Type B pancreatic cell (in vitro differentiated cells): ENCODE measurements at regions not wholly inside any gene's neighbourhood (a gene's known extent, or its start where the extent isn't known, plus 50 kb on each side); places are given as distances from the start of the nearest gene placed in this dataset.

Source experiments
- DNase-seq: peaks from one replicate; pipeline ENCODE4 v3.0.0; 2021; ENCODE audit warnings: mixed read lengths; ENCODE audit not compliant: unreplicated experiment; ENCODE audit errors: extremely low spot score
- H3K27ac Mint-ChIP-seq: 2 replicates; pipeline ENCODE4 v1.8.0; 2021; ENCODE audit warnings: mild to moderate bottlenecking, mixed read lengths
- H3K27me3 Mint-ChIP-seq: 2 replicates; pipeline ENCODE4 v1.8.0; 2021; ENCODE audit warnings: mixed read lengths
- H3K36me3 Mint-ChIP-seq: 2 replicates; pipeline ENCODE4 v1.8.0; 2021; ENCODE audit warnings: mixed read lengths
- H3K4me1 Mint-ChIP-seq: one replicate; pipeline ENCODE4 v1.8.0; 2021; ENCODE audit warnings: mixed read lengths; ENCODE audit not compliant: unreplicated experiment
- H3K4me3 Mint-ChIP-seq: 2 replicates; pipeline ENCODE4 v1.8.0; 2021; ENCODE audit warnings: mild to moderate bottlenecking, mixed read lengths
- H3K9me3 Mint-ChIP-seq: 2 replicates; pipeline ENCODE4 v1.8.0; 2021; ENCODE audit warnings: mixed read lengths
- CTCF ChIP-seq: fragments of 200-600 bp; sonication (generic); conservative IDR thresholded peaks from 2 replicates; pipeline ENCODE4 v1.5.0; 2021; ENCODE audit warnings: antibody characterized with exemption, mild to moderate bottlenecking

GRCh38 chr3:30473374-30474051, 132.9 kb upstream of the TGFBR2 start:
- Mint-ChIP-seq H3K36me3 (no peaks in the 10 kb centered on the region), H3K4me3 (no peak overlapping the region), H3K9me3 (peaks cover 11% of the 10 kb centered on the region), H3K4me1 (no peaks in the 10 kb centered on the region), H3K27me3 (no peaks in the 10 kb centered on the region), H3K27ac (no peak overlapping the region)
- TF ChIP-seq CTCF: no peak
- no peak for DNase-seq

- H3K27ac Mint-ChIP-seq: no peak overlapping the region
These were observed 132.0 kb upstream of the TGFBR2 start for GRCh38 chr3:30474371-30474770.

GRCh38 chr3:30475038-30475808, 131.2 kb upstream of the TGFBR2 start:
- Mint-ChIP-seq H3K9me3 (peaks cover 11% of the 10 kb centered on the region), H3K4me3 (no peak overlapping the region)

More at GRCh38 chr3:30474371-30474770, 132.0 kb upstream of the TGFBR2 start:
- Mint-ChIP-seq H3K36me3 (no peaks in the 10 kb centered on the region), H3K27me3 (no peaks in the 10 kb centered on the region), H3K4me1 (no peaks in the 10 kb centered on the region), H3K9me3 (peaks cover 11% of the 10 kb centered on the region), H3K4me3 (no peak overlapping the region)
- DNase-seq: no peak
- TF ChIP-seq CTCF: no peak

GRCh38 chr3:30475809-30476178, 130.6 kb upstream of the TGFBR2 start:
- Mint-ChIP-seq H3K27ac (no peak overlapping the region), H3K4me3 (no peak overlapping the region), H3K9me3 (peaks cover 11% of the 10 kb centered on the region), H3K27me3 (no peaks in the 10 kb centered on the region), H3K36me3 (no peaks in the 10 kb centered on the region), H3K4me1 (no peaks in the 10 kb centered on the region)
- TF ChIP-seq CTCF: no peak
- no peak for DNase-seq

More at GRCh38 chr3:30475038-30475808, 131.2 kb upstream of the TGFBR2 start:
- no peak overlapping the region for H3K27ac Mint-ChIP-seq
- TF ChIP-seq CTCF: no peak
- no peaks in the 10 kb centered on the region for H3K27me3 Mint-ChIP-seq
- no peaks in the 10 kb centered on the region for H3K36me3 Mint-ChIP-seq
- H3K4me1 Mint-ChIP-seq: no peaks in the 10 kb centered on the region
- DNase-seq: no peak

GRCh38 chr3:30476368-30477084, 129.9 kb upstream of the TGFBR2 start:
- TF ChIP-seq CTCF: no peak
- Mint-ChIP-seq H3K27ac (no peak overlapping the region), H3K4me1 (no peaks in the 10 kb centered on the region), H3K4me3 (no peak overlapping the region), H3K36me3 (no peaks in the 10 kb centered on the region), H3K9me3 (peaks cover 11% of the 10 kb centered on the region), H3K27me3 (no peaks in the 10 kb centered on the region)
- DNase-seq: no peak
